ENCODE measurements at regions not wholly inside any gene's neighbourhood (a gene's known extent, or its start where the extent isn't known, plus 50 kb on each side); places are given as distances from the start of the nearest gene placed in this dataset.

DNA sequence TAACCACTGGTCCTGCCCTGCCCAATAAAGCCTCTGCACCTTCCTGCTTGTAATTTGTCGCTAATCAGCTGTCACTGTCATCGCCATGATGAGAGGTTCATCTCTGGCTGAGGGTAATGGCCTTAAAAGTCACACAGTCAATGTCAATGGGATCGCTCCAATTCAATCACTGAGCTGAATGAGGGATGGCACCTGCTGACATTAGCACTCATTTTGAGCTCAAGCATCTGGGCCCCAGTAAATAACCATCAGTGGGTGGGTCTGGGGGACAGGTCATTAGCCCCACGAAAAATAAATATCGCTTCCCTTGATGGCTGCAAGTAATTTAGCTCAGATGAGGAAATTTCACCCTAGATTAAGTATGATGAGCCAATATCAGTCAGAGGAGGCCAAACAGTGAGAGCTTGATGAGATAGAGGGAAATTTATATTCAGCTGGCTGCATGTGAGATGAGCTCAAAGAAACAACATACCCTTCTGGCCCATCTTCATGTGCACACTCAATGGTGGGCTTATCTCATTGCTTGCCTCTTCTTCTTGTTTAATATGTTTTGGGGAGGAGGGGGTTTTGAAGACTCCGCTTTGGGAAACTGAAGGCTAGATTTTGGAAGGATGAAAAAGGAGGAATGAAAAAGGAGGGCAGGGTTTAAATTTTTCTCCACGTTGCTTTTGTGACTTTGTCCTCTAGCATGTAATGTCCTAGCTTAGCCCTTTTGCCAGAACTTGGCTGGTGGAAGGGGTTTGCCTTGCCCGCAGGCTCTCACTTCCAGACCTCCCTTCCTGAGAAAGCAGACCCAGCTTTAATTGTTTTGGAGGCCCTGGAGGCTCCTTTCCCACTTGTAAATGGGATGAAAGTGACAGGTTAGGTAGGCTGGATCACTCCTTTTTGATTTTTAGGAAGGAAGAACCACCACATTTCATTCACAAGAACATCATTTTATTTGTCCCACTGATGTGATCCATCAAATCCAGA, 84.8 kb upstream of the PAQR3 start:
- no peak for DNase-seq (ENCODE audit: low spot score)

DNA sequence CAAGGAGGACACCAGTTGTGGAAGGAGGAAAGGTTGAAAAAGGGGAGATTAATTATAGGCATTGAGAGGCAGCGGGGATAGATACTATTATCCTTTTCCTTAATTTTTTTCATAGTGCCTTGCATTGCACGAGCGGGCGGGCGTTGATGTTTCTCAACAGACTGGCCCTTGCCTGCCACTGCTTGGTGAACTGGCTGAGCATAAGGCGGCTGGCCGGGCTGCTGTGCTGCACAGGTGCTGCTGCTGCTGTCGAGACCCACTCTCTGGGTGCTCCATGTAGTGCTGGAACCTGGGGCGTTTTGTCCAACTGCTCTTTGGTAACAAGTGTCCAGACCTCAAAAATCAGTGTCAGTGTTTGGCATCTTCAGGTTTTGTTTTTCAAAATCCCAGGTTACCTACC, 83.3 kb upstream of the PAQR3 start:
- DNase-seq (ENCODE audit: low spot score) = no peak

DNA sequence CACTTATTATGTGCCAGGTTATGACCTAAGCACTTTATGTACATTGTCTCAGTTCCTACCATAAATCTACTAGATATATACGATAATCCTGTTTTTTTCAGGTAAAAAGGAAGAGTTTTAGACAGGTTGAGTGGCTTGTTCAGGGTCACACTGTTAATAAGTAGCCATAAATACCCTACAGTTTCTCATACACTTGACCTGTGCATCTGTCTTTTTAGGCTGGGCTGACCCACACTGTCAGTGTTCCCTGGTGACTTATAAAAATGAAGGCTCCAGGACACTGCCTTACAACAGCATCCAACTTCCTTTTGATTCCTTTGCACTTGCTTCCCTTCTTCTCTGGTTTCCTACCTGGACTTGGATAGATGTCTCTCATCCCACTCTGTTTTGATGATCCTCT, 78.2 kb upstream of the PAQR3 start:
- no peak for DNase-seq (ENCODE audit: low spot score)

DNA sequence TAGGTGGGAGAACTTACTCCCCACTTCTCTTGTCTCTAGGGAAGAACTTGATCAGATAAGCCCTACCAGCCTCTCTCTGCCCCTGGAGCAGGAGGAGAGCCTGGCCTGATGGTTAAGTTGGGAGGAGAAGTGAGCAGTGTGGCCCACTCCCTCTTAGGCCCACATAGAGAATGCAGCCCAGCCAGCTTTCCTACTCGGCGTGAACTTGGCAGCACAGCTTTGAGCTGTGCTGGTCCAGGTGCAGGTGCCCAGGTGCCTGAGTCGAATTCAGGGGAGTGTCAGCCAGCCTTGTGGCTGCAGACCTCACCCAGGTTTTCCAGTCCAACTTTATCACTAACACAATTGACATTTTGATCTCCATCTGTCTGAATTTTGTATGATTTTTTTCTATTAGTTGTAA, 77.6 kb upstream of the PAQR3 start:
- peak; percentile 19 for DNase-seq (ENCODE audit: low spot score)

DNA sequence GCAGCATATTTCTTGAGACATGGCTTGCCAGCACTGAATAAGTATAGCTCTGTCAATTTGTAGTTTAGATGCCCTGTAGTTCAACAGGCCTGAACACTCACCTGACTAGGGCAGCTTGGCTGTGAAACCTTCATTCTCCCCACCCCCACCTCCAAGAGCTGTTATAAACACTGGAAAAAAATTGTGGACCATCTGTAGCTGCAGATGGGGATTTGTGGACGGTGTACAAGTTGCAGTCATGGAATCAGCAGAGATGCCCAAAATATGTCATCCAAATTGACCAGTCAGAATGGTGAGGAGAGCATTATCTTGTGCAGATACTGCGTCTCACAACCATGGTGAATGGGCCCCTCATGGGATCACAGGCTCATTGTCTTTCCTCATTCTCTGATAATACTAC, 76.2 kb upstream of the PAQR3 start:
- DNase-seq (ENCODE audit: low spot score) = peak; percentile 97

DNA sequence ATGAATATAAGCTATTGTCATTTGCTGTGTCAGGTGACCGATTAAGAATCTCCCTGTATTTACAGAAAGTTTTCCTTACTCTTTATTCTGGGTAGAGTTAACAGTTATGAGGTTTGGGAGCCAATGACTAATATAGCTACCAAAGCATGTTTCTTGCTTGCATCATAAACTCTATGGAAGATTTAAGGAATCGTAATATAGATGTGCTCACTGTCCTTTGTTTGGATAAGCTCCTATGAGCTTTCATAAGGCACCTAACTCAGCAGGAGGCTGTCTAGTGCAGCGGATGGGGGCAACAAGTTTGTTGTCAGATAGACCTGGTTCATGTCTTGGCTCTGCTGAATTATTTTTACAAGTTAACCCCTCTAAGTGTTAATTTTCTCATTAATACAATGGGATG, 75.0 kb upstream of the PAQR3 start:
- no peak for DNase-seq (ENCODE audit: low spot score)

DNA sequence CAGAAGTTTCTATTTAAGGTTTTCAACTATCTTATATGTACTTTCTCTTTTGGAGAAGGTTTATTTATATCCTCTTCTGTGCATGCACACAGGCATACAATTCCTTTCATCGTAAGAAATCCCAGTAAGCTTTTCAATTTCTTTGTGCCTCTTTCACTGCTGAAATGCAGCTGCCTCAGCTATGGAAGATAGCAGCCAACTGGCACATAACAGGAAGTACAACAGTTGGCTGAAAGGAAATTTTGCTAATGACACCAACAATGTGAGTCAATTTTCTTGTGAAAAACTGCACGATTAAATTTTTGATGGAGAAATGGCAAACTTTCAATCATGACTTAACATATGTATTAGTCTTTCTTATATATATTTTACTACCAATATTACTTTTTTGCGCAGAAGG, 74.5 kb upstream of the PAQR3 start:
- no peak for DNase-seq (ENCODE audit: low spot score)

DNA sequence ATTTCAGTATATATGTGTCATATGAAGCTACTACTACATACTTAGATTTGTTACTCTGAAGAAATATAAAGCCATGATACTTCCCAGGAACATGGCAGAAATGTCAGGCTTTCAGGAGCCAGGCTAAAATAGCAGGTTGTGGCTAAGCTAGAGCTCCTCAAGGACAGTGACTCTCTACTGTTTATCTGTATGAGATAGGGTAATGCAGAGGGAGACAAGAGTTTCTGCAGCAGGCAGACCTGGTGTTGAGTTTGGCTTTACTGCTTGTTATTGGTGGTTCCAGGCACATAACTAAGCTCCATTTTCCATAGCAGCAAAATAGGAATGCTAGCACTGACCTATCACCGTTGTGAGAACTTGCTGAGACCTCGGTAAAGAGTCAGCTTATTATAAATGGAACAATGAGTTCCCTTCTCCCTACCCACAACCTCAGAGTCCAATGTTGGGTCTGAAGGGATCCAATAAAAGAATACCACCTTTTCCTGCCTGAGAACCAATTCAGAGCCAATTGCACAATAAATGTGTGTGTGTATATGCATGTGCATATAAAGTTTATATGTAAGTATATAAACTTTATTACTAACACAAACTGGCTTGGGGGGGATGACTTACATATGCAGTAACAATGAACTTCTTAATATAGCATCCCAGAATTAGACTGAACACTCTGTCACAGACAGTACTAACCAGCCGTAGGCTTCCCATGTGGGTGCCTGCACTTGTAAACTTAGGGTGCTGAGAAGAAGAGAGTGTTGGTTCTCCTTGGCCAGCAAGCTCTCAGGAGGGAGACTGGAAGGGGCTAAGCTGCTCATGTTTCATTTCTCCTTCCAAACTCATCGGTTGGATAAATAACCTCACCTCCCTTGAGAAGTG, 51.9 kb upstream of the PAQR3 start:
- DNase-seq (ENCODE audit: low spot score) = no peak

DNA sequence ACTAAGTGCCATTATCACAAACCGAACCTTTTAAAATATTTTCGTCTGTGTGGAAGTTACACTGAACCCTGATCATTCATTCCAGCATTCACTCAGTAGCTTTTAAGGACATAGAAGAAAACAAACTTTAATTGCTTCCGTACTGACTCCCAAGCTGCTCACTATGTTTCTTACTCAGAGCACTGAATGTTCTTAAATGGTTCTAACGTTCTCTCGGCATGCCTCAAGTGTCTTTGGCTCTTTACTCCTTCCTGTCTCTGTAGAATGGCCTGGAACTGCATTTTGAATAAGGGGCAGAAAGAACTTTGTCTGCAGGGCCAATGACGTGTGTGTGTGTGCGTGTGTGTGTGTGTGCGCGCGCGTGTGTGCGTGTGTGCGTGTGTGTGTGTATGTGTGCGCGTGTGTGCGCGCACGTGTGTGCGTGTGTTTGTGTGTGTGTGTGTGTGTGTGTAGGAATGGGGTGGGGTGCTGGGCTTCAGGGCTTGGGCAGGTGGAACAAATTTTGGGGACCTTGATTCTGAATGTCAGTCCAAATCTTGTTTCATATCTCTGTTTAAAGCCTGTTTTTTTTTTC, 50.5 kb upstream of the PAQR3 start:
- no peak for DNase-seq (ENCODE audit: low spot score)

Data from cerebellar cortex (tissue), 1 donor.